Progenitor cell of endocrine pancreas (in vitro differentiated cells): ENCODE measurements at regions not wholly inside any gene's neighbourhood (a gene's known extent, or its start where the extent isn't known, plus 50 kb on each side); places are given as distances from the start of the nearest gene placed in this dataset.

Source experiments
- DNase-seq: peaks from one replicate; pipeline ENCODE4 v3.0.0; 2021; ENCODE audit warnings: low spot score; ENCODE audit not compliant: unreplicated experiment
- H3K27ac Mint-ChIP-seq: 2 replicates; pipeline ENCODE4 v1.8.0; 2021; ENCODE audit warnings: mild to moderate bottlenecking, moderate library complexity, mixed read lengths
- H3K27me3 Mint-ChIP-seq: 2 replicates; pipeline ENCODE4 v1.8.0; 2021; ENCODE audit warnings: mixed read lengths
- H3K36me3 Mint-ChIP-seq: 2 replicates; pipeline ENCODE4 v1.8.0; 2022; ENCODE audit warnings: mixed read lengths; ENCODE audit not compliant: insufficient read depth
- H3K4me1 Mint-ChIP-seq: 2 replicates; pipeline ENCODE4 v1.8.0; 2021; ENCODE audit warnings: low read depth, mixed read lengths
- H3K4me3 Mint-ChIP-seq: 2 replicates; pipeline ENCODE4 v1.8.0; 2021; ENCODE audit warnings: low read depth, mild to moderate bottlenecking, moderate library complexity, mixed read lengths
- H3K9me3 Mint-ChIP-seq: 2 replicates; pipeline ENCODE4 v1.8.0; 2021; ENCODE audit warnings: low read depth, mixed read lengths
- TF ChIP-seq, protein P1 (sequence below): fragments of 200-600 bp; sonication (generic); IDR thresholded peaks from one replicate; pipeline ENCODE4 v1.5.0; 2021; ENCODE audit warnings: antibody characterized with exemption, mild to moderate bottlenecking; ENCODE audit not compliant: unreplicated experiment

DNA sequence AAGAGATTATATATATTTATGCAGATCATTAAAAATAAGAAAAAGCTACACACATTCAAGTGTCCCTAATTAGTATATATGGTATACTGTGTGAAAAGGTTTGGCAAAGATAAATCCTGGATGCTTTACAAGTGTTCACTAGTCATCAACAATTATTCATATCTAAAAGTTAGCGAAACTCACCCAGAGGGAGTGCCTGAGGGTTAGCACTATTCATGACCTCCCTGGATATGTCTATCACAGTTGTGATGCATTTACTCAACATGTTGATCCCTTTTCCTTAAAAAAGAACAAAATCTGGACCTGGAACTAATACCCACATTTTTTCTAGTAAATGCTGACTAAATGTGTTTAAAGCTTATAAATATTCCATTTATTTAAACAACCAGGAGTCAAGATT is 273.0 kb upstream of the SMC2 start:
- H3K4me1 Mint-ChIP-seq = no peaks in the 10 kb centered on the region
- no peaks in the 10 kb centered on the region for H3K36me3 Mint-ChIP-seq
- DNase-seq = no peak
- H3K4me3 Mint-ChIP-seq = no peak overlapping the region
- H3K27ac Mint-ChIP-seq = no peak overlapping the region
- TF ChIP-seq, protein P1, sequence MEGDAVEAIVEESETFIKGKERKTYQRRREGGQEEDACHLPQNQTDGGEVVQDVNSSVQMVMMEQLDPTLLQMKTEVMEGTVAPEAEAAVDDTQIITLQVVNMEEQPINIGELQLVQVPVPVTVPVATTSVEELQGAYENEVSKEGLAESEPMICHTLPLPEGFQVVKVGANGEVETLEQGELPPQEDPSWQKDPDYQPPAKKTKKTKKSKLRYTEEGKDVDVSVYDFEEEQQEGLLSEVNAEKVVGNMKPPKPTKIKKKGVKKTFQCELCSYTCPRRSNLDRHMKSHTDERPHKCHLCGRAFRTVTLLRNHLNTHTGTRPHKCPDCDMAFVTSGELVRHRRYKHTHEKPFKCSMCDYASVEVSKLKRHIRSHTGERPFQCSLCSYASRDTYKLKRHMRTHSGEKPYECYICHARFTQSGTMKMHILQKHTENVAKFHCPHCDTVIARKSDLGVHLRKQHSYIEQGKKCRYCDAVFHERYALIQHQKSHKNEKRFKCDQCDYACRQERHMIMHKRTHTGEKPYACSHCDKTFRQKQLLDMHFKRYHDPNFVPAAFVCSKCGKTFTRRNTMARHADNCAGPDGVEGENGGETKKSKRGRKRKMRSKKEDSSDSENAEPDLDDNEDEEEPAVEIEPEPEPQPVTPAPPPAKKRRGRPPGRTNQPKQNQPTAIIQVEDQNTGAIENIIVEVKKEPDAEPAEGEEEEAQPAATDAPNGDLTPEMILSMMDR = no peak
- H3K9me3 Mint-ChIP-seq = no peaks in the 10 kb centered on the region
- no peaks in the 10 kb centered on the region for H3K27me3 Mint-ChIP-seq

DNA sequence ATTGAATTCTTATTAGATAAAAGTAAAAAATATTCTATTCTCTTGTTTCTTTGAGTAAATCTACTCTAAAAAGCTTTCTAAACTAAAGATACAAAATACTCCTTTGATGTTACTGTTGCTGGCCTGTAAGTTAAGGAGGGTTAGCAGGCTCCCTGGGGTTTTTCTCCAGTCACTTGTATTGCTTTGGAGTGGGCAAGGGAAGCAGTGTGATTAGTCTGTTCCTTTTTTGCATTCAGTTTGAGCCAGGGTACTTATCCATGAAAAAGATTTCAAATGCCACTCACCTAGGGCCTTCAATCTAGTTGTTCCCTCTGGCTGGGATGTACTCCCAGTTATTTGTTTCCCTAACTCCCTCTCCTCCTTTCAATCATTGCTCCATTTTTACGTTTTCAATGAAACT is 256.2 kb upstream of the SMC2 start:
- H3K27ac Mint-ChIP-seq = no peak overlapping the region
- no peaks in the 10 kb centered on the region for H3K27me3 Mint-ChIP-seq
- DNase-seq = no peak
- no peak overlapping the region for H3K4me3 Mint-ChIP-seq
- no peaks in the 10 kb centered on the region for H3K4me1 Mint-ChIP-seq
- no peaks in the 10 kb centered on the region for H3K36me3 Mint-ChIP-seq
- H3K9me3 Mint-ChIP-seq = no peaks in the 10 kb centered on the region
- TF ChIP-seq, protein P1 = no peak

DNA sequence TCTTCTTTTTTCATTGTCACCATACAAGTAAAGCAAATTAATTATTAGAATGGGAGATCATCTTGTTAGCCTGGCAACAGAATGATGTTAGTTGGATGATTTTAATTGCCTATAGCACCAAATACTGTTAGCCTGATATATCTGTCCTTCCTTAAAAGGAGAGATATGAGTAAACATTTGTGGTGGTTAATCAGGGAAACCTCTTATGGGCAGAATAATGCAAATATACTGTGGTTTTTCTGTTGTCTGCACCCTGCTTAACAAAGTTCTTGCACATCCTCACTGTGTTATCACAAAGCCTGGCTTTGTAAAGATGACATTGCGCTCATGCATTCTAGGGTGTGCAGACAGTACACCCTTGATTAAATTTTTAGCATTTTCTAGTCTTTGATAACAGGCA is 254.9 kb upstream of the SMC2 start:
- no peaks in the 10 kb centered on the region for H3K4me1 Mint-ChIP-seq
- H3K27me3 Mint-ChIP-seq = no peaks in the 10 kb centered on the region
- TF ChIP-seq, protein P1 = no peak
- no peaks in the 10 kb centered on the region for H3K9me3 Mint-ChIP-seq
- no peak for DNase-seq
- H3K27ac Mint-ChIP-seq = no peak overlapping the region
- no peaks in the 10 kb centered on the region for H3K36me3 Mint-ChIP-seq
- no peak overlapping the region for H3K4me3 Mint-ChIP-seq

DNA sequence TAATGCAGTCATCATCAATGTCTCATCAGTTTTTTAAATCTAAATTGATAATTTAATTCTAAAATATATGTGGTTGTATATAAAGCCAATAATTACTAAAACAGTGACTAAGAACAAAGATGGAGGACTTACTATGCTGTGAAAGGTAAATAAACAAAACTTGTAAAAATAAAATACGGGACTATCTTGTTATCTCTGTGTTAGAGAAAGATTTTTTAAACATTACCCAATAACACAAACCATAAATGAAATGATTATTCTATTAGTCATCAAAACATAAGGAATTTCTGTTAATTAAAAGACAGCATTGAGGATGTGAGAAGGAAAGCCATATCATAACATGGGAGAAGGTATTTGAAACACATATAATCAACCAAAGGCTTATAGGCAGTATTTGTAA is 226.2 kb upstream of the SMC2 start:
- no peak overlapping the region for H3K4me3 Mint-ChIP-seq
- H3K36me3 Mint-ChIP-seq = no peaks in the 10 kb centered on the region
- no peaks in the 10 kb centered on the region for H3K4me1 Mint-ChIP-seq
- H3K27ac Mint-ChIP-seq = no peak overlapping the region
- peaks cover 1% of the 10 kb centered on the region for H3K9me3 Mint-ChIP-seq
- TF ChIP-seq, protein P1 = no peak
- H3K27me3 Mint-ChIP-seq = no peaks in the 10 kb centered on the region
- no peak for DNase-seq

DNA sequence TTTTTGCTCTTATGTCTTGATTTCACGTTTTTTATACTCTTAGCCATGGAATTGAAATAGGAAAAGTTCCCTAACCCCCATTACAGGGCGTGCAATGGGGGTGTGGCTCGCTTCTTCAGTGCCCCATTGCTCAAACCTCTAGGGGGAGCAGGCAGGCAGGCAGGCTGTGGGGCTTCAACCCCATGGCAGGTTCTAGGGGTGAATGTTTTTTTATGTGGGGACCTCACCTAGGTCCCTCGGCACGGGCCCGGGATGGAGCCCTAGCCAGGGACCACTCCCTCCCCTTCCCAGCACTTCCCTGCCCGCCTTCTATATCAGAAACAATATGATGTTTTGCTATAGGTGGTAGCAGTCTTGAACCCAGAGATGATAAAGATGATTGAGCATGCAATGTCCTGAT is 221.3 kb upstream of the SMC2 start:
- H3K36me3 Mint-ChIP-seq = no peaks in the 10 kb centered on the region
- no peaks in the 10 kb centered on the region for H3K4me1 Mint-ChIP-seq
- no peaks in the 10 kb centered on the region for H3K9me3 Mint-ChIP-seq
- H3K27ac Mint-ChIP-seq = no peak overlapping the region
- no peak for DNase-seq
- no peaks in the 10 kb centered on the region for H3K27me3 Mint-ChIP-seq
- TF ChIP-seq, protein P1 = no peak
- no peak overlapping the region for H3K4me3 Mint-ChIP-seq
